Fibroblast of skin of scalp (primary cell): ENCODE measurements at regions not wholly inside any gene's neighbourhood (a gene's known extent, or its start where the extent isn't known, plus 50 kb on each side); places are given as distances from the start of the nearest gene placed in this dataset.

Experiments used
- DNase-seq: peaks from one replicate; pipeline ENCODE4 v3.0.0-alpha.2; 2013

DNA sequence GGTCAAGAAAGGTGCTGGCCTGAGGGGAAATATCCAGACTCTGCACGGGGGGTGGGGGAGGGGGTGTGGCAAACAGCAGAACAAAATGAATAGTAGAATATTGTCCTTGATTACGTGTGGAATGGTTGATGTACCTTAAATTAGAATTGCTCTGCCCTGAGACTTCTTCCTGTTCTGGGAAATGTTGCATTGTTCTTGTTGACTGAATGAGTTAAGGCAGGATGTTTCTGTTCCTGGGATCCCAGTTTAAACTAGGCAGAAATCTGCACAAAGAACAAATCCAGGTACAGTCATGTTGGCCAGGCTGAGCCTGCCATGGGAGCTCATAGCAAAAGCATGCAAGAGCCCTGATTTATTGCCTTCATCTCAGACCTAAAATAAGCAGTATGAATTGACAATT, 558.7 kb upstream of the VSTM2A start:
- no peak for DNase-seq

- DNase-seq: no peak
Observed at GRCh38 chr7:53984776-53985175, 557.4 kb upstream of the VSTM2A start.

- no peak for DNase-seq
Observed at GRCh38 chr7:53988376-53988775, 553.8 kb upstream of the VSTM2A start.

DNA sequence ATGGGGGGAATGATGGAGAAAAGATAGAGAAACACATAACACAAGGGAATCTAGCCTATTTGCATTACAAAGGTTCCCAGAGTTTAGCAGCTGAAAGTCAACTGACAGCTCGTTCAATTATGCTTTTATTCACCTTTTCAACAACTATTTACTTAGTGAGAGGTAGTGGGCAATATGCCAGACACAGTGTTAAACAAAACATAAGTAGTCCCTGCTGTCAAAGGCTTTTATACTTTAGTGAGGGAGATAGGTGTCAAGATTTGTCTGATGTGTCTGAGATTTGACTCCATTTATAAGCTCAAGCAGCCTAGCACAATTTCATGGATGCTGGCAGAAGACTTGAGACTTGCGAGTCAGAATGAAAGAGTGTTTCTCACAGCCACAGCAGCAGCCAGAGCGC, 549.0 kb upstream of the VSTM2A start:
- DNase-seq: no peak

DNA sequence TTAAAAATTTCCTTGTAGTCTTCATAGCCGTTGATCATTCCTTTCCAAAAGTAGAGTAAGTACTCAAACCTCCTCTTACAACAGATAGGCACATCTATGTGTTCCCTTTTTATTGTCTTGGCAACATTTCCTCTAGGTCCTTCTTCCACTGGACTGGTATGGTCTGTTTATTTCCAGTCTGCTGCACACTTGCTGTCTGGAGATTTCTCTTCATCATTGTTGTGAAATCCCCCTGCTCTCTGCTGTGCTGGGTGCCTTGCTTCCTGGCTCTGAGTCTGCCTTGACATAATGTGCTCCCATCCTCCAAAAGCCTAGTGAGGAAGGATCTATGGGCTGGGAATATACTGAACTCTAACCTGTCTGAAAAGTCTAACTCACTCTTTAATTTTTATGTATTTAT, 545.3 kb upstream of the VSTM2A start:
- DNase-seq: no peak

GRCh38 chr7:54014765-54015164, 527.4 kb upstream of the VSTM2A start:
- DNase-seq: no peak

GRCh38 chr7:54015251-54015650, 526.9 kb upstream of the VSTM2A start:
- no peak for DNase-seq

DNA sequence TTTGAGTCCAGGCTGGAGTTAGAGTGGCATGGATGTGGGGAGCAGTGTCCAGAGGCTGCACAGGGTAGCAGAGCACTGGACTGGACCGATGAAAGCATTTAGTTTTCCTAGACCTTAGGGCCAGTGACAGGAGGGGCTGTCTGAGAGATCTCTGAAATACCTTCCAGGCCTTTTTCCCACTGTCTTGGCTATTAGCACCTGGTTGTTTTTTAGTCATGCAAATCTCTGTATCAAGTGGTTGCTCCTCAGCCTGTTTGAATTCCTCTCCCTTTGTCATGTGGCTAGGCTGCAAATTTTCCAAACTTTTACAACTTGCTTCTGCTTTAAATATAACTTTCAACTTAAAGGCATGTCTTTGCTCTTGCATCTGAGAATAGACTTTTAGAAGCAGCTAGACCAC, 504.3 kb upstream of the VSTM2A start:
- no peak for DNase-seq

DNA sequence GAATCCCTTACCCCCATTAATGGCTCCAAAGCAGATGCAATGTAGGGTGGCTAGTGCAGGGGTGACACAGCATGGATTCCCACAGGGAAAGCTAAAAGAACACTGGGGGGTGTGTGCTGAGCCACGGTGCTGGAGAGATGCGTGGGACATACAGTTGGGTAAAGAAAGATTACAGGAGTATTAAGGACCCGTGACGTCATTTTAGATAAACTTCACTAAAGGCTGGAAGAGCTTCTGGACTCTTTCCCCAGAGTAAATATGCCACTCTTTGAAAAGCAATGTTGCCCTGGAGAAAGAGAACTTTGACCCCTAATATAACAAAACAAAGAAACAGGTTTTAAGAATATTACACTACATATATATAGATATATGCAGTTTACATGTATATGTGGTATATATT, 481.5 kb upstream of the VSTM2A start:
- DNase-seq: no peak

GRCh38 chr7:54066643-54067042, 475.5 kb upstream of the VSTM2A start:
- no peak for DNase-seq

- no peak for DNase-seq
Observed at GRCh38 chr7:54069843-54070242, 472.3 kb upstream of the VSTM2A start.

DNA sequence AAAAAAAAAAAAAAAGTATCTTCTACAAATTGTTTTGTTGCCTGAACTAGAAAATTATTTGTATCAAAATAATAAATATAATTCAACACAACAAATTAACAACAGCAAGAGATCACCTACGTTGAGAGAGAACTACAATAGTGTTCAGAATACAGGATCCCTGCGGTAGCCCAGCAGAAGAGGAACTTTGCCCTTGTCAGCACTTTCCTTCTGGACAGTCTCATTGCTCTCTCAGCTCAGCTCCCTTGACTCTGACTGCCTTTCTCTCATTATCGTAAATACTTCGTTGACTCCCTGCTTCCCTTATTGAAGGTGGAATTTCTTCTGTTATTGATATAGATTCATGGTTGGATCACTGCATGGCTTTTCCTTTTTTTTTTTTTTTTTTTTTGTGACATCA, 469.5 kb upstream of the VSTM2A start:
- no peak for DNase-seq

- DNase-seq: no peak
Observed at GRCh38 chr7:54076616-54077015, 465.6 kb upstream of the VSTM2A start.

- DNase-seq: no peak
Observed at GRCh38 chr7:54080525-54080924, 461.6 kb upstream of the VSTM2A start.

- DNase-seq: no peak
Observed at GRCh38 chr7:54080971-54081370, 461.2 kb upstream of the VSTM2A start.

GRCh38 chr7:54084340-54084739, 457.8 kb upstream of the VSTM2A start:
- DNase-seq: no peak

DNA sequence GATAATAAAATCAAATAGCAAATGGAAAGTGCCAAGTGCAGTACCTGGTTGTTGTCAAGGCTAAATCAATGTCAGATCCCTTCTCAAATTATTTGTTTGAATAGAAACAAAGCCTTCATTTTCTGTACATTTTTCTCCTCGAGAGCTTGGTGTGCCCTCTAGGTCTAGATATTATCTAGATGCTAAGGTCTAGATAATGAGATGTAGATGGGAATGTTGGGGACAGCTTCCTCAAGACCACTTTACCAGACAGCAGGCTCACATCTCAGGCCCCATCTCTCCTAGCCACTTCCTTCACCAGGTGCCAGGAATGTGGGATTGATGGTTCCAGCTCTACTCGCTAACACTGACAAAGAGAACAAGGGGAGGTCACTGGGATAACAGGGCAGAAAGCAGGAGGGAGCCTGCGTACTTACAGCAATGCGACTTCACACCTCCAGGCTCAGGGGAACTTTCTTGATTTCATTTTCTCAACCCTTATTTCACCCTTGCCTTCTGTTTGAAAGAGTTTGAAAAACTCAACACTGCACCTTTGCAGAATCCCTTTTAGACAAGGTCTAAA, 451.4 kb upstream of the VSTM2A start:
- DNase-seq: no peak

GRCh38 chr7:54091322-54091721, 450.9 kb upstream of the VSTM2A start:
- no peak for DNase-seq

DNA sequence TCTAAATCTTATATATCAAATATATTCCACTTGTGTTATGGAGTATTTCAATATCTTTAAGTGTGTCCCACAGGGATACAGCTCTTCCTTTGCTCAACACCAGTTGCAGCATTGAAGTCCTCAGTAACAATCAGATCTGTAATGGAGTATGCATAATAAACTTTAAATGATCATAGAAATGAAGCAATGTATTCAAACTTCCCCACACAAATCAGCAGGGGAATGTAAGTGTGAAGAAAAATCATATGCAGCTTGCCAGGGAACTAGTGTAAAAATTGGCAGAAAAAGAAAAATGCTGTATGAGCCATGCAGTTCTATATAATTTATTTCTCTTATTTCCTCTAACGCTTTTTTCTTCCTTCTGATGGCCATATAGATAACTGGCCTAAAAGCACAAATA, 444.3 kb upstream of the VSTM2A start:
- no peak for DNase-seq

GRCh38 chr7:54109501-54109900, 432.7 kb upstream of the VSTM2A start:
- peak; percentile 0 for DNase-seq

DNA sequence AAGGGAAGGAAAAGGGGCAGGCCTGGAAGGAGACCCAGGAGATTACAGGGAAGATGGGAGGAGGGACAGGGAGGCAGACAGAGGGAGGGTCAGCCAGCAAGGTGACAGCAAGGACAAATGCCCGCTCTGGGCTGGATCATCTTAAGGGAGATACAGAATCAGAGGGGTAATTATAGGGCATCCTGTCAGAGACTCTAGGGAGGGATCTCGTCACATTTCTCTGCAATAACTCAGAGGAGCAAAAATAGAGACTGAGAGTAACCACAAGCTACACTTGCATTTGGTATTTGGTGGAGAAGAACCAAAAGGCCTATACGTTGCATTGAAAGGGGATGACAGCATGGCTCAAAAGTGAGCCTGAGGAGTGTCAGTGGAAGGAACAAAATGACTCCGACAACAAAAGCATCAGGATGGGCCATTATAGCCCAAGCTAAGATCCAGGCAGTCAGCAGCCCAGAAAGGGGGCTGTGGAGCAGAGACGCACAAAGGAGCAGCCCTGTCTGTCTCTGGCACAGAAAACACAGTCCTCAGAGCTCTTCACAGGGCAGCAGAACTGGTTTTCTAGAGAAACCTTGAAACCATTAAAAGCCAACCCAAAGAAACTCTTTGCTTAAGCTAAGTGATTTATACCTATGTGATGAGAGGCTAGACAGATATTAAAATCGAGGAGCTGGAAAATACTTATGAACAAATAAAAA, 430.2 kb upstream of the VSTM2A start:
- DNase-seq: peak; percentile 0

DNA sequence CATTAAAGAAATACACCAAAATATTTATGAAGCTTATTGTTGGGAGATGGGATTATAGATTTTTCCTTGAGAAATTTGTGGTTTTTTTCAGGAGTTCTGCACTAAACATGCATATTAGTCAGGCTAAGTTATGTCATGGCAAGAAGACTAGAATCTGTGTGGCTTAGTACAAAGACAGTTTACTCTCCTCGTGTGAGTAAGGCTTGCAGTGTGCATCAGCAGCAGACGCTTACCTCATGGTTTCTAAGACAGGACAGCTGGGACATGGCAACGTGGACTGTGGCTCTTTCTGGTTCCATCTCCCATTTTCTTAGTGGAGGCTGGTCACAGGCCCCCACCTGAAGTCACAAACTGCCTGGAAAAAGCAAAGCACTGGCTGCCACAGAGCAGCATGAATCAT, 429.6 kb upstream of the VSTM2A start:
- DNase-seq: no peak

GRCh38 chr7:54115028-54115763, 427.0 kb upstream of the VSTM2A start:
- no peak for DNase-seq

DNA sequence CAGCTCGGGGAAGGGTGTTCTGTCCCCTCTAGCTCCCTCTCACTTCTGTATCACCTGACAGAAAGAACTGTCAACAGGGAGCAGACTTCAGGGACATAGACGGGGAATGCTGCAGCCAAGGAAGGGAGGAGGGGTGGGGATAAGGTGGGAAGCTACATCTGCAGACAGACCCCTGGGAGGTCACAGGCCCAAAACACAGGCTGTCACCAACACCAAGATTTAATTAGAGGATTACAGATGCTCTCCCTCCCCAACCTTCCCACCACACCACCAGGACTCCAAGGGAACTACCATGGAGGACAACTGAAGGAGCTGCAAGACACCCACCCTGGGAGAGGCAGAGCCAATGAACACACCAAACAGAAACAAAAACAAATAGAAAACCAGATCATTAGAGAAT, 425.2 kb upstream of the VSTM2A start:
- DNase-seq: no peak
